ENCODE measurements at regions not wholly inside any gene's neighbourhood (a gene's known extent, or its start where the extent isn't known, plus 50 kb on each side); places are given as distances from the start of the nearest gene placed in this dataset.
"Not testable (repeated sequence)": the region's sequence is repeated elsewhere in the genome, so short reads cannot be mapped to it uniquely, and the experiment has no call there.

GRCh38 chr10:63675171-63675570, 154.0 kb downstream of the REEP3 start:
- DNase-seq = no peak

- no peak for DNase-seq
Measured at GRCh38 chr10:63677001-63677400, 155.8 kb downstream of the REEP3 start.

- not testable (repeated sequence) for DNase-seq
Measured at GRCh38 chr10:63680545-63680944, 159.3 kb downstream of the REEP3 start.

- no peak for DNase-seq
Measured at GRCh38 chr10:63681993-63682697, 160.9 kb downstream of the REEP3 start.

GRCh38 chr10:63682698-63683052, 161.5 kb downstream of the REEP3 start:
- not testable (repeated sequence) for DNase-seq

GRCh38 chr10:63683223-63683622, 162.0 kb downstream of the REEP3 start:
- DNase-seq = no peak

GRCh38 chr10:63683686-63684085, 162.5 kb downstream of the REEP3 start:
- no peak for DNase-seq

GRCh38 chr10:63684257-63684936, 163.2 kb downstream of the REEP3 start:
- DNase-seq = no peak

GRCh38 chr10:63689768-63690167, 168.6 kb downstream of the REEP3 start:
- DNase-seq = no peak

GRCh38 chr10:63692220-63692896, 171.2 kb downstream of the REEP3 start:
- no peak for DNase-seq

- DNase-seq = not testable (repeated sequence)
Measured at GRCh38 chr10:63693021-63693420, 171.8 kb downstream of the REEP3 start.

GRCh38 chr10:63696205-63696604, 175.0 kb downstream of the REEP3 start:
- DNase-seq = no peak

GRCh38 chr10:63697956-63698786, 177.0 kb downstream of the REEP3 start:
- DNase-seq = no peak

GRCh38 chr10:63698787-63699150, 177.6 kb downstream of the REEP3 start:
- no peak for DNase-seq

- no peak for DNase-seq
Measured at GRCh38 chr10:63699785-63700613, 178.8 kb downstream of the REEP3 start.

- DNase-seq = no peak
Measured at GRCh38 chr10:63700631-63701156, 179.5 kb downstream of the REEP3 start.

- no peak for DNase-seq
Measured at GRCh38 chr10:63702092-63702491, 180.9 kb downstream of the REEP3 start.

GRCh38 chr10:63703113-63703670, 182.0 kb downstream of the REEP3 start:
- DNase-seq = no peak

- DNase-seq = no peak
Measured at GRCh38 chr10:63703740-63704345, 182.6 kb downstream of the REEP3 start.

GRCh38 chr10:63707254-63707910, 186.2 kb downstream of the REEP3 start:
- no peak for DNase-seq

GRCh38 chr10:63708421-63708820, 187.2 kb downstream of the REEP3 start:
- no peak for DNase-seq

All from activated gamma-delta T cell (primary cell).